ENCODE measurements at regions not wholly inside any gene's neighbourhood (a gene's known extent, or its start where the extent isn't known, plus 50 kb on each side); places are given as distances from the start of the nearest gene placed in this dataset.

DNA sequence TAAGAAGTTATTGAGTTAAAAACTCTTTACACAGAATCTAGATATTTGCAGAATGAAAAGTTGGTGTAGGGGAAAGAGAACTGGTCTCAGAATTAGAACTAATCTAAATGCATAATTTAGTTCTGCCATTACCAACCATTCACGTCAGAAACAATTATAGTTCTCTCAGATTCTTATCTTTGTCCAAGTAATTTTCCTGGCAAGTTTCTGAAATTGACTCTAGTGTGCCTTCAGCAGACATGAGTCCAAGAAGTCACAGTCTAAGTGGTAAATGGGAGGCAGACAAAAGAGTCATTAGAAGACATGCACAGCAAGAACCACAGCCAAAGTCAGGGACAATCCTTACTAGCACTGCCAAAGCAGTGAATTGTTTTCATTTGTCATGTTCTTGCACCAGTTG is 1870.1 kb downstream of the LRRC4C start:
- Histone ChIP-seq H3K27ac (ENCODE audit: low read length) (no peak overlapping the region), H3K27me3 (ENCODE audit: control insufficient read depth, insufficient read depth, low read length) (no peaks in the 10 kb centered on the region), H3K9me3 (ENCODE audit: control insufficient read depth, insufficient read depth, low read depth, low read length) (no peaks in the 10 kb centered on the region), H3K4me1 (ENCODE audit: control insufficient read depth, insufficient read depth, low read length) (no peaks in the 10 kb centered on the region), H3K4me3 (ENCODE audit: low read depth in 2 of 2, low read length in 2 of 2) (no peak overlapping the region), H3K36me3 (ENCODE audit: control insufficient read depth, insufficient read depth, low read length) (no peaks in the 10 kb centered on the region; the same call in 1 of the 2 replicates)
- ChIA-PET POLR2A (no interaction called here), CTCF (no interaction called here)
- TF ChIP-seq, protein P1, sequence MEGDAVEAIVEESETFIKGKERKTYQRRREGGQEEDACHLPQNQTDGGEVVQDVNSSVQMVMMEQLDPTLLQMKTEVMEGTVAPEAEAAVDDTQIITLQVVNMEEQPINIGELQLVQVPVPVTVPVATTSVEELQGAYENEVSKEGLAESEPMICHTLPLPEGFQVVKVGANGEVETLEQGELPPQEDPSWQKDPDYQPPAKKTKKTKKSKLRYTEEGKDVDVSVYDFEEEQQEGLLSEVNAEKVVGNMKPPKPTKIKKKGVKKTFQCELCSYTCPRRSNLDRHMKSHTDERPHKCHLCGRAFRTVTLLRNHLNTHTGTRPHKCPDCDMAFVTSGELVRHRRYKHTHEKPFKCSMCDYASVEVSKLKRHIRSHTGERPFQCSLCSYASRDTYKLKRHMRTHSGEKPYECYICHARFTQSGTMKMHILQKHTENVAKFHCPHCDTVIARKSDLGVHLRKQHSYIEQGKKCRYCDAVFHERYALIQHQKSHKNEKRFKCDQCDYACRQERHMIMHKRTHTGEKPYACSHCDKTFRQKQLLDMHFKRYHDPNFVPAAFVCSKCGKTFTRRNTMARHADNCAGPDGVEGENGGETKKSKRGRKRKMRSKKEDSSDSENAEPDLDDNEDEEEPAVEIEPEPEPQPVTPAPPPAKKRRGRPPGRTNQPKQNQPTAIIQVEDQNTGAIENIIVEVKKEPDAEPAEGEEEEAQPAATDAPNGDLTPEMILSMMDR (IDR thresholded peaks at IDR 0.05): no peak
- TF ChIP-seq, protein P2, sequence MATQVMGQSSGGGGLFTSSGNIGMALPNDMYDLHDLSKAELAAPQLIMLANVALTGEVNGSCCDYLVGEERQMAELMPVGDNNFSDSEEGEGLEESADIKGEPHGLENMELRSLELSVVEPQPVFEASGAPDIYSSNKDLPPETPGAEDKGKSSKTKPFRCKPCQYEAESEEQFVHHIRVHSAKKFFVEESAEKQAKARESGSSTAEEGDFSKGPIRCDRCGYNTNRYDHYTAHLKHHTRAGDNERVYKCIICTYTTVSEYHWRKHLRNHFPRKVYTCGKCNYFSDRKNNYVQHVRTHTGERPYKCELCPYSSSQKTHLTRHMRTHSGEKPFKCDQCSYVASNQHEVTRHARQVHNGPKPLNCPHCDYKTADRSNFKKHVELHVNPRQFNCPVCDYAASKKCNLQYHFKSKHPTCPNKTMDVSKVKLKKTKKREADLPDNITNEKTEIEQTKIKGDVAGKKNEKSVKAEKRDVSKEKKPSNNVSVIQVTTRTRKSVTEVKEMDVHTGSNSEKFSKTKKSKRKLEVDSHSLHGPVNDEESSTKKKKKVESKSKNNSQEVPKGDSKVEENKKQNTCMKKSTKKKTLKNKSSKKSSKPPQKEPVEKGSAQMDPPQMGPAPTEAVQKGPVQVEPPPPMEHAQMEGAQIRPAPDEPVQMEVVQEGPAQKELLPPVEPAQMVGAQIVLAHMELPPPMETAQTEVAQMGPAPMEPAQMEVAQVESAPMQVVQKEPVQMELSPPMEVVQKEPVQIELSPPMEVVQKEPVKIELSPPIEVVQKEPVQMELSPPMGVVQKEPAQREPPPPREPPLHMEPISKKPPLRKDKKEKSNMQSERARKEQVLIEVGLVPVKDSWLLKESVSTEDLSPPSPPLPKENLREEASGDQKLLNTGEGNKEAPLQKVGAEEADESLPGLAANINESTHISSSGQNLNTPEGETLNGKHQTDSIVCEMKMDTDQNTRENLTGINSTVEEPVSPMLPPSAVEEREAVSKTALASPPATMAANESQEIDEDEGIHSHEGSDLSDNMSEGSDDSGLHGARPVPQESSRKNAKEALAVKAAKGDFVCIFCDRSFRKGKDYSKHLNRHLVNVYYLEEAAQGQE (IDR thresholded peaks at IDR 0.05; ENCODE audit: insufficient read depth in 1 of 2, low read depth in 2 of 2, low read length in 1 of 2): no peak
- TF ChIP-seq SIN3A (IDR thresholded peaks at IDR 0.05; ENCODE audit: borderline replicate concordance, insufficient read depth, low read depth, low read length) (no peak), TCF7L2 (IDR thresholded peaks at IDR 0.05; ENCODE audit: low read depth, low read length) (no peak), POLR2AphosphoS5 (IDR thresholded peaks at IDR 0.05; ENCODE audit: low read depth, low read length) (no peak)
- intact Hi-C loops (cut with micrococcal nuclease; ENCODE audit: unreplicated experiment) (no loop called here), in situ Hi-C loops (cut with HindIII; ENCODE audit: low pct_unique_long_range_greater_than_20kb, low sequenced_read_pairs) (no loop called here)
- no TSS peak for BruUV-seq (replicated peaks)
- DNase-seq (ENCODE audit: low read depth, low spot score) (no peak), ATAC-seq (no peak)

DNA sequence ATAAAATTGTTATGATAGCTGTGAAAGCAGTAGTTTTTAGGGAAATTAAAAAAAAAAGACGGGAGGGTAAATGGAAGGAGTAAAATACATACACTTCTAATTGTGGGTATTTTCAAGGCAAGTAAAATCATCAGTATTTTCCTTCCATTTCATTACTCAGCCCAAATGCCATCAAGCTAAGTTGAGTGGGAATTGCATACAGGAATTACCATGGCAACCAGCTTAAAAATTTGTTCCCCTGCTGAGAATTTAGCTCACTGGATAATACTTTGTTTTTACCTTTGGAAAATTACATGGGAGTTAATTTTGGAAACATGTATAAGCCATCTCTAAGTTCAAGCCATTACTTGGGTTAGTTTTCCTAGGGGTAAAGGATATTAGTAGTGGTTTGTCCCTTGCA is 1873.4 kb downstream of the LRRC4C start:
- Histone ChIP-seq H3K27ac (ENCODE audit: low read length) (no peak overlapping the region), H3K9me3 (ENCODE audit: control insufficient read depth, insufficient read depth, low read depth, low read length) (no peaks in the 10 kb centered on the region), H3K36me3 (ENCODE audit: control insufficient read depth, insufficient read depth, low read length) (no peaks in the 10 kb centered on the region; the same call in 1 of the 2 replicates), H3K27me3 (ENCODE audit: control insufficient read depth, insufficient read depth, low read length) (no peaks in the 10 kb centered on the region), H3K4me1 (ENCODE audit: control insufficient read depth, insufficient read depth, low read length) (no peaks in the 10 kb centered on the region), H3K4me3 (ENCODE audit: low read depth in 2 of 2, low read length in 2 of 2) (no peak overlapping the region)
- TF ChIP-seq TCF7L2 (IDR thresholded peaks at IDR 0.05; ENCODE audit: low read depth, low read length) (no peak), SIN3A (IDR thresholded peaks at IDR 0.05; ENCODE audit: borderline replicate concordance, insufficient read depth, low read depth, low read length) (no peak), POLR2AphosphoS5 (IDR thresholded peaks at IDR 0.05; ENCODE audit: low read depth, low read length) (no peak)
- TF ChIP-seq, protein P1 (IDR thresholded peaks at IDR 0.05): no peak
- TF ChIP-seq, protein P2 (IDR thresholded peaks at IDR 0.05; ENCODE audit: insufficient read depth in 1 of 2, low read depth in 2 of 2, low read length in 1 of 2): no peak
- intact Hi-C loops (cut with micrococcal nuclease; ENCODE audit: unreplicated experiment) (no loop called here), in situ Hi-C loops (cut with HindIII; ENCODE audit: low pct_unique_long_range_greater_than_20kb, low sequenced_read_pairs) (no loop called here)
- POLR2A ChIA-PET: no interaction called here
- CTCF ChIA-PET: no interaction called here
- ATAC-seq: no peak
- no TSS peak for BruUV-seq (replicated peaks)
- DNase-seq (ENCODE audit: low read depth, low spot score): no peak
